ENCODE measurements at regions not wholly inside any gene's neighbourhood (a gene's known extent, or its start where the extent isn't known, plus 50 kb on each side); places are given as distances from the start of the nearest gene placed in this dataset.

DNA sequence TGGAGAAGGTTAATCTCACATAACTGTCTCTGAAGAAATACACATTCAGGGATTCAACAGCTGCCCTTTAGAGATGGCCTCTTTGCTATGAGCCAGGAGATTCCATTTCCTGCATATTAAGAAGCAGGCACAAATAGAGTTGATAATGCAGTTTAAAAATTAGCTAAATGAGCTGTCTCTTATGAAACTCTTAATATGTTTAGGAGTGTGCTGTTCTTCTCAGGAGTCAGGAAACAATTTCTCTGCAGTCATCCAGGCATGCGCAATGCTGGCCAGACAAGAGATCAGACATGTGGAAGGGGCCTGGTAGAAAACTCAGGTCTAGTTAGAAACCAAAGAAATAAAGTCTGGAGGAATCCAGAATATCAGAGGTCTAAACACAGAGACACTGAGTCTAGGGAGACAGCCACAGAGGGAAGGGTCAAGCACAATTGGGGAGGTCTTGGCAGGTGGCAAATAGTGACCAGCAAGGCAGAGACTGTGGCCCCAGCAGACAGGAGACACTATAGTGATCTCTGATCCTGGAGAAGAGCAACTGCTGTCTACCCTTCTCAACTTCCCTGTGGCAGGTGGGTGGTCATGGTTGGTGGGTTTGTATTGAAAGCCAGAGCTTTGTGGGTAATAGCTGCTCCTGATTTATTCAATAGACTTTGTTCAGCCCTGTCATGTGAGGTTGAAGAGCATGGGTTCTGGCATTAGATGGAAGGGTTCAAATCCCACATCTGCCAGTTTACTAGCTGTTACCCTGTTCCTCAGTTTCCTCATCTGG, 185.8 kb upstream of the RMST start:
- Histone ChIP-seq H3K9ac (replicated peaks; ENCODE audit: extremely low read depth, insufficient read depth, low read length) (no peak overlapping the region), H3K9me1 (replicated peaks; ENCODE audit: control insufficient read depth, extremely low read depth, insufficient read depth, low read length) (no peaks in the 10 kb centered on the region), H3K9me3 (replicated peaks; ENCODE audit: control insufficient read depth, insufficient read depth, low read length) (no peaks in the 10 kb centered on the region), H3K27me3 (ENCODE audit: control insufficient read depth in 2 of 2, insufficient read depth in 2 of 2, low read length in 2 of 2) (no peaks in the 10 kb centered on the region), H3K4me2 (ENCODE audit: insufficient read depth, low read length) (no peak overlapping the region), H4K20me1 (replicated peaks; ENCODE audit: control insufficient read depth, extremely low read depth, insufficient read depth, low read length) (no peaks in the 10 kb centered on the region), H3K4me1 (ENCODE audit: control insufficient read depth, extremely low read depth, insufficient read depth, low read length) (no peaks in the 10 kb centered on the region), H3K79me2 (ENCODE audit: control insufficient read depth, insufficient read depth, low read length) (no peaks in the 10 kb centered on the region), H3K27ac (ENCODE audit: insufficient read depth, low read depth, low read length) (no peak overlapping the region), H3K4me3 (replicated peaks in 1 of 3; ENCODE audit: insufficient read depth in 1 of 3, low read depth in 1 of 3, low read length in 3 of 3) (no peak overlapping the region), H3K36me3 (ENCODE audit: control insufficient read depth in 2 of 2, extremely low read depth in 1 of 2, insufficient read depth in 2 of 2, low read length in 2 of 2) (no peaks in the 10 kb centered on the region), H2AFZ (ENCODE audit: low read depth, low read length) (no peak overlapping the region)
- intact Hi-C loops (cut with micrococcal nuclease) (no loop called here), dilution Hi-C loops (cut with MboI; ENCODE audit: extremely low pct_ligation_motif_present, low sequenced_read_pairs) (no loop called here)
- ChIA-PET POLR2A (no interaction called here), CTCF (no interaction called here)
- DNase-seq (ENCODE audit: low read depth, low spot score) (no peak), FAIRE-seq (no peak)
- TF ChIP-seq POLR2AphosphoS5 (IDR thresholded peaks at IDR 0.05; ENCODE audit: insufficient read depth, low read depth, low read length) (no peak), MAX (IDR thresholded peaks at IDR 0.05; ENCODE audit: insufficient read depth, insufficient read length) (no peak), FOS (IDR thresholded peaks at IDR 0.05; ENCODE audit: borderline replicate concordance, insufficient read depth, low read length) (no peak), CTCF (IDR thresholded peaks at IDR 0.05; ENCODE audit: extremely low read depth in 1 of 2, insufficient read depth in 1 of 2, low read depth in 1 of 2, low read length in 2 of 2) (no peak), EZH2 (IDR thresholded peaks at IDR 0.05; ENCODE audit: borderline replicate concordance, low read depth, low read length, severe bottlenecking) (no peak), GATA2 (IDR thresholded peaks at IDR 0.05; ENCODE audit: insufficient read depth, insufficient read length, low read depth, low read length) (no peak), POLR2A (IDR thresholded peaks at IDR 0.05; ENCODE audit: low read depth, low read length) (no peak), JUN (IDR thresholded peaks at IDR 0.05; ENCODE audit: borderline replicate concordance, insufficient read depth, insufficient read length, low read depth) (no peak), MYC (IDR thresholded peaks at IDR 0.05; ENCODE audit: low read depth, low read length) (no peak)
- BruUV-seq (replicated peaks), result no TSS peak
